Fibroblast of lung (primary cell): ENCODE measurements at regions not wholly inside any gene's neighbourhood (a gene's known extent, or its start where the extent isn't known, plus 50 kb on each side); places are given as distances from the start of the nearest gene placed in this dataset.

Experiments used
- DNase-seq, 2 donors: peaks; one replicate each; pipeline versions ENCODE4 v3.0.0 to v3.0.0-alpha.2; 2010; ENCODE audit warnings: low read depth in 2 of 2
- H2AFZ ChIP-seq: 2 replicates; pipeline ENCODE4 v1.5.1; 2012; ENCODE audit warnings: low read length, control low read depth, inconsistent platforms
- H3K27ac ChIP-seq: 2 replicates; pipeline ENCODE4 v1.5.1; 2011; ENCODE audit warnings: low read length, control low read depth; ENCODE audit not compliant: insufficient read depth
- H3K27me3 ChIP-seq: 2 replicates; pipeline ENCODE4 v1.5.1; 2011; ENCODE audit warnings: mild to moderate bottlenecking, low read length; ENCODE audit not compliant: control insufficient read depth, insufficient read depth
- H3K36me3 ChIP-seq: 2 replicates; pipeline ENCODE4 v1.5.1; 2011; ENCODE audit warnings: low read length; ENCODE audit not compliant: control insufficient read depth, insufficient read depth
- H3K4me1 ChIP-seq: 2 replicates; pipeline ENCODE4 v1.5.1; 2011; ENCODE audit warnings: low read length; ENCODE audit not compliant: control insufficient read depth, insufficient read depth; ENCODE audit errors: extremely low read depth
- H3K4me2 ChIP-seq: 2 replicates; pipeline ENCODE4 v1.5.1; 2011; ENCODE audit warnings: low read length, control low read depth; ENCODE audit not compliant: insufficient read depth; ENCODE audit errors: extremely low read depth
- H3K4me3 ChIP-seq, 4 experiments: fragments of 200-600 bp in 1 of 4; sonication (generic) in 1 of 4; replicated peaks in 1 of 4; 2 replicates each; pipeline ENCODE4 v1.5.1; 2011 to 2016; ENCODE audit warnings: low read length in 4 of 4, low read depth in 3 of 4, mild to moderate bottlenecking in 3 of 4, control low read depth in 2 of 4, inconsistent platforms in 1 of 4, mixed read lengths in 1 of 4; ENCODE audit not compliant: insufficient read depth in 1 of 4; ENCODE audit errors: control extremely low read depth in 1 of 4
- H3K79me2 ChIP-seq: 2 replicates; pipeline ENCODE4 v1.5.1; 2012; ENCODE audit warnings: mild to moderate bottlenecking, low read length, inconsistent platforms; ENCODE audit not compliant: control insufficient read depth, insufficient read depth
- H3K9ac ChIP-seq: 2 replicates; pipeline ENCODE4 v1.5.1; 2011; ENCODE audit warnings: mild to moderate bottlenecking, low read length, control low read depth; ENCODE audit not compliant: insufficient read depth
- H3K9me3 ChIP-seq: 2 replicates; pipeline ENCODE4 v1.5.1; 2012; ENCODE audit warnings: low read depth, low read length; ENCODE audit not compliant: control insufficient read depth, insufficient read depth
- H4K20me1 ChIP-seq: 2 replicates; pipeline ENCODE4 v1.5.1; 2011; ENCODE audit warnings: low read length; ENCODE audit not compliant: control insufficient read depth, insufficient read depth; ENCODE audit errors: extremely low read depth
- CTCF ChIP-seq, 2 donors: IDR thresholded peaks in 1 of 2; conservative IDR thresholded peaks in 1 of 2; 1 replicate in 1 of 2; 2 replicates in 1 of 2; pipeline ENCODE4 v1.5.1; 2011 to 2012; ENCODE audit warnings: low read length in 2 of 2, control low read depth in 1 of 2, inconsistent platforms in 1 of 2, low read depth in 1 of 2, mild to moderate bottlenecking in 1 of 2
- EZH2 ChIP-seq: IDR thresholded peaks from 2 replicates; pipeline ENCODE4 v1.5.1; 2012; ENCODE audit warnings: low read length, control low read depth, mild to moderate bottlenecking; ENCODE audit errors: missing control alignments

- H3K27me3 ChIP-seq, result no peaks in the 10 kb centered on the region
- no peaks in the 10 kb centered on the region for H4K20me1 ChIP-seq
- H2AFZ ChIP-seq, result no peak overlapping the region
- no peak overlapping the region for H3K4me3 ChIP-seq
- no peaks in the 10 kb centered on the region for H3K79me2 ChIP-seq
- no peak overlapping the region for H3K4me2 ChIP-seq
- no peak overlapping the region for H3K27ac ChIP-seq
- H3K9ac ChIP-seq, result no peak overlapping the region
- H3K4me1 ChIP-seq, result no peaks in the 10 kb centered on the region
- no peak for TF ChIP-seq EZH2
- TF ChIP-seq CTCF (conservative IDR thresholded peaks at IDR 0.05 in 1 of 2, IDR thresholded peaks at IDR 0.05 in 1 of 2; ENCODE audit: low read depth in 1 of 2, low read length in 2 of 2), result no peak
- no peak for DNase-seq
- no peaks in the 10 kb centered on the region for H3K36me3 ChIP-seq
- H3K9me3 ChIP-seq, result no peaks in the 10 kb centered on the region
Observed at GRCh38 chr2:107418708-107419107, 408.0 kb upstream of the RGPD4 start.

- no peaks in the 10 kb centered on the region for H3K27me3 ChIP-seq
- no peaks in the 10 kb centered on the region for H3K9me3 ChIP-seq
- H3K9ac ChIP-seq, result no peak overlapping the region
- no peak overlapping the region for H3K4me3 ChIP-seq
- no peaks in the 10 kb centered on the region for H4K20me1 ChIP-seq
- no peak overlapping the region for H3K4me2 ChIP-seq
- no peak for DNase-seq
- TF ChIP-seq EZH2, result no peak
- TF ChIP-seq CTCF (conservative IDR thresholded peaks at IDR 0.05 in 1 of 2, IDR thresholded peaks at IDR 0.05 in 1 of 2; ENCODE audit: low read depth in 1 of 2, low read length in 2 of 2), result no peak
- H3K79me2 ChIP-seq, result no peaks in the 10 kb centered on the region
- H2AFZ ChIP-seq, result no peak overlapping the region
- H3K36me3 ChIP-seq, result no peaks in the 10 kb centered on the region
- no peak overlapping the region for H3K27ac ChIP-seq
- no peaks in the 10 kb centered on the region for H3K4me1 ChIP-seq
Observed at GRCh38 chr2:107419191-107419590, 407.5 kb upstream of the RGPD4 start.

- no peak overlapping the region for H3K27ac ChIP-seq
- no peak for DNase-seq
- H3K9ac ChIP-seq, result no peak overlapping the region
- no peak overlapping the region for H3K4me2 ChIP-seq
- no peak overlapping the region for H2AFZ ChIP-seq
- H3K4me1 ChIP-seq, result no peaks in the 10 kb centered on the region
- no peaks in the 10 kb centered on the region for H3K27me3 ChIP-seq
- H3K36me3 ChIP-seq, result no peaks in the 10 kb centered on the region
- no peaks in the 10 kb centered on the region for H3K9me3 ChIP-seq
- TF ChIP-seq CTCF (conservative IDR thresholded peaks at IDR 0.05 in 1 of 2, IDR thresholded peaks at IDR 0.05 in 1 of 2; ENCODE audit: low read depth in 1 of 2, low read length in 2 of 2) (no peak), EZH2 (no peak)
- H4K20me1 ChIP-seq, result no peaks in the 10 kb centered on the region
- H3K4me3 ChIP-seq, result no peak overlapping the region
- H3K79me2 ChIP-seq, result no peaks in the 10 kb centered on the region
Observed at GRCh38 chr2:107428781-107429180, 397.9 kb upstream of the RGPD4 start.
